WTC11 (cell line): ENCODE measurements at regions not wholly inside any gene's neighbourhood (a gene's known extent, or its start where the extent isn't known, plus 50 kb on each side); places are given as distances from the start of the nearest gene placed in this dataset.
"Not testable (repeated sequence)": the region's sequence is repeated elsewhere in the genome, so short reads cannot be mapped to it uniquely, and the experiment has no call there.

Experiments
- CBFB ChIP-seq: sonication (generic); formaldehyde crosslinking; IDR thresholded peaks from 2 replicates; pipeline ENCODE4 v1.8.1; 2022; ENCODE audit warnings: mild to moderate bottlenecking, low read depth, missing genetic modification reagents
- CREB1 ChIP-seq: sonication (generic); formaldehyde crosslinking; IDR thresholded peaks from 2 replicates; pipeline ENCODE4 v1.8.0; 2023; ENCODE audit warnings: mild to moderate bottlenecking, missing genetic modification reagents
- TF ChIP-seq, protein P1 (sequence below): fragments of 200-600 bp; IDR thresholded peaks from 2 replicates; pipeline ENCODE4 v1.8.0; 2022; ENCODE audit warnings: antibody characterized with exemption
- TF ChIP-seq, protein P2 (sequence below): sonication (generic); formaldehyde crosslinking; IDR thresholded peaks from 2 replicates; pipeline ENCODE4 v1.8.1; 2023; ENCODE audit warnings: mild to moderate bottlenecking, missing genetic modification reagents, borderline replicate concordance

DNA sequence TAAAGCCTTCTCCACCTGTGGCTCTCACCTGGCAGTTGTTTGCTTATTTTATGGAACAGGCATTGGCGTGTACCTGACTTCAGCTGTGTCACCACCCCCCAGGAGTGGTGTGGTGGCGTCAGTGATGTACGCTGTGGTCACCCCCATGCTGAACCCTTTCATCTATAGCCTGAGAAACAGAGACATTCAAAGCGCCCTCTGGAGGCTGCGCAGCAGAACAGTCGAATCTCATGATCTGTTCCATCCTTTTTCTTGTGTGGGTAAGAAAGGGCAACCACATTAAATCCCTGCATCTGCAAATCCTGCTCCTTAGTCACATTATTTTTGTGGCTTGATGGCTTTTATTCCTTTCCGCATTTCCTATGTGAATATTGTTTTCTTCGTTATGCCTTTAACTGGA, 672.8 kb upstream of the PCDH9 start:
- not testable (repeated sequence) for TF ChIP-seq CREB1, CBFB
- TF ChIP-seq, protein P1, sequence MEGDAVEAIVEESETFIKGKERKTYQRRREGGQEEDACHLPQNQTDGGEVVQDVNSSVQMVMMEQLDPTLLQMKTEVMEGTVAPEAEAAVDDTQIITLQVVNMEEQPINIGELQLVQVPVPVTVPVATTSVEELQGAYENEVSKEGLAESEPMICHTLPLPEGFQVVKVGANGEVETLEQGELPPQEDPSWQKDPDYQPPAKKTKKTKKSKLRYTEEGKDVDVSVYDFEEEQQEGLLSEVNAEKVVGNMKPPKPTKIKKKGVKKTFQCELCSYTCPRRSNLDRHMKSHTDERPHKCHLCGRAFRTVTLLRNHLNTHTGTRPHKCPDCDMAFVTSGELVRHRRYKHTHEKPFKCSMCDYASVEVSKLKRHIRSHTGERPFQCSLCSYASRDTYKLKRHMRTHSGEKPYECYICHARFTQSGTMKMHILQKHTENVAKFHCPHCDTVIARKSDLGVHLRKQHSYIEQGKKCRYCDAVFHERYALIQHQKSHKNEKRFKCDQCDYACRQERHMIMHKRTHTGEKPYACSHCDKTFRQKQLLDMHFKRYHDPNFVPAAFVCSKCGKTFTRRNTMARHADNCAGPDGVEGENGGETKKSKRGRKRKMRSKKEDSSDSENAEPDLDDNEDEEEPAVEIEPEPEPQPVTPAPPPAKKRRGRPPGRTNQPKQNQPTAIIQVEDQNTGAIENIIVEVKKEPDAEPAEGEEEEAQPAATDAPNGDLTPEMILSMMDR = not testable (repeated sequence)
- TF ChIP-seq, protein P2, sequence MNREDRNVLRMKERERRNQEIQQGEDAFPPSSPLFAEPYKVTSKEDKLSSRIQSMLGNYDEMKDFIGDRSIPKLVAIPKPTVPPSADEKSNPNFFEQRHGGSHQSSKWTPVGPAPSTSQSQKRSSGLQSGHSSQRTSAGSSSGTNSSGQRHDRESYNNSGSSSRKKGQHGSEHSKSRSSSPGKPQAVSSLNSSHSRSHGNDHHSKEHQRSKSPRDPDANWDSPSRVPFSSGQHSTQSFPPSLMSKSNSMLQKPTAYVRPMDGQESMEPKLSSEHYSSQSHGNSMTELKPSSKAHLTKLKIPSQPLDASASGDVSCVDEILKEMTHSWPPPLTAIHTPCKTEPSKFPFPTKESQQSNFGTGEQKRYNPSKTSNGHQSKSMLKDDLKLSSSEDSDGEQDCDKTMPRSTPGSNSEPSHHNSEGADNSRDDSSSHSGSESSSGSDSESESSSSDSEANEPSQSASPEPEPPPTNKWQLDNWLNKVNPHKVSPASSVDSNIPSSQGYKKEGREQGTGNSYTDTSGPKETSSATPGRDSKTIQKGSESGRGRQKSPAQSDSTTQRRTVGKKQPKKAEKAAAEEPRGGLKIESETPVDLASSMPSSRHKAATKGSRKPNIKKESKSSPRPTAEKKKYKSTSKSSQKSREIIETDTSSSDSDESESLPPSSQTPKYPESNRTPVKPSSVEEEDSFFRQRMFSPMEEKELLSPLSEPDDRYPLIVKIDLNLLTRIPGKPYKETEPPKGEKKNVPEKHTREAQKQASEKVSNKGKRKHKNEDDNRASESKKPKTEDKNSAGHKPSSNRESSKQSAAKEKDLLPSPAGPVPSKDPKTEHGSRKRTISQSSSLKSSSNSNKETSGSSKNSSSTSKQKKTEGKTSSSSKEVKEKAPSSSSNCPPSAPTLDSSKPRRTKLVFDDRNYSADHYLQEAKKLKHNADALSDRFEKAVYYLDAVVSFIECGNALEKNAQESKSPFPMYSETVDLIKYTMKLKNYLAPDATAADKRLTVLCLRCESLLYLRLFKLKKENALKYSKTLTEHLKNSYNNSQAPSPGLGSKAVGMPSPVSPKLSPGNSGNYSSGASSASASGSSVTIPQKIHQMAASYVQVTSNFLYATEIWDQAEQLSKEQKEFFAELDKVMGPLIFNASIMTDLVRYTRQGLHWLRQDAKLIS (CRISPR knock-in tag) = not testable (repeated sequence)
